ENCODE measurements at regions not wholly inside any gene's neighbourhood (a gene's known extent, or its start where the extent isn't known, plus 50 kb on each side); places are given as distances from the start of the nearest gene placed in this dataset.

DNA sequence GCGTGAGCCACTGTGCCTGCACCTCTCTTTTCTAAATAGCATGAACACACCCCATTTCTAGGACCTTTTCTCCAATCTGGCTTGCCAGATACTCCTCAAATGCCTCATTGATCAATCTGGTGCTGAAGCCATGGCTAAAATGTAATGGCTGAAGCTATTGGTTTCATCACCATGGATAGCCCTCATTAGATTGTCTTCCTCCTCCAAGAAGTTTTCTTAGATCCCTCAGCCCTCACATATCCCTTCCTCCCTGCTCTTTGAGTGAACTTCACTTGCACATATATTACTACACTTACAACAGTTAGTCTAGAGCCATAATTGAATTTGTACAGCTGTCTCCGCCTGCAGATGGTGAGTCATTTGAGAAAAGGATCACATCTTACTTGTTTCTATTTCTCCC is 77.9 kb upstream of the TOX3 start:
- TF ChIP-seq CTCF (IDR thresholded peaks at IDR 0.05; ENCODE audit: low read depth, low read length): no peak
- H3K4me1 ChIP-seq (ENCODE audit: low read depth): no peaks in the 10 kb centered on the region
- H3K4me3 ChIP-seq: no peak overlapping the region
- H3K9me3 ChIP-seq (ENCODE audit: low read depth): no peaks in the 10 kb centered on the region
- no peaks in the 10 kb centered on the region for H3K36me3 ChIP-seq
- no peak for DNase-seq (ENCODE audit: low read depth in 1 of 2, low spot score in 1 of 2)
- peaks cover 48% of the 10 kb centered on the region for H3K27me3 ChIP-seq
- H3K27ac ChIP-seq: no peak overlapping the region

DNA sequence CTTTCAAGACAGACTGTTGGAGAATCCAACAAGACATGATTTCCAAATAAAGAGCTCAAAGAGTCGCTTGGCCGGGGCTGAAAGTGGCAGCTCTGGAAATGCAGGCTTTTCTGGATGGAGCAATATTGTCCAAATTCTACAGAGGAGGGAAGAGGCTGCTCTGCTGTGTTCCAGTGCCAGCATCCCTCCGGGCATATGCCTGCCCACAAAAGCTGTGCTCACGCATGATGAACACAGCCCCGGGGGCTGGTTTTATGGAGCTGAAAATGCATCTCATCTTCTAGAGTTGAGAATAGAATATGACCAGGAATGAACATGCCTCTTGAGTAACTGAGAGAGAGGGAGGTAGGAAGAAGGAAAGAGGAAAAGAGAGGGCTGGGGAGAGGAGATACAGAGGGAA is 74.7 kb upstream of the TOX3 start:
- Histone ChIP-seq H3K4me3 (no peak overlapping the region), H3K27me3 (peaks cover 47% of the 10 kb centered on the region), H3K9me3 (ENCODE audit: low read depth) (no peaks in the 10 kb centered on the region), H3K27ac (no peak overlapping the region), H3K36me3 (no peaks in the 10 kb centered on the region), H3K4me1 (ENCODE audit: low read depth) (no peaks in the 10 kb centered on the region)
- TF ChIP-seq CTCF (IDR thresholded peaks at IDR 0.05; ENCODE audit: low read depth, low read length): no peak
- DNase-seq (ENCODE audit: low read depth in 1 of 2, low spot score in 1 of 2): no peak

DNA sequence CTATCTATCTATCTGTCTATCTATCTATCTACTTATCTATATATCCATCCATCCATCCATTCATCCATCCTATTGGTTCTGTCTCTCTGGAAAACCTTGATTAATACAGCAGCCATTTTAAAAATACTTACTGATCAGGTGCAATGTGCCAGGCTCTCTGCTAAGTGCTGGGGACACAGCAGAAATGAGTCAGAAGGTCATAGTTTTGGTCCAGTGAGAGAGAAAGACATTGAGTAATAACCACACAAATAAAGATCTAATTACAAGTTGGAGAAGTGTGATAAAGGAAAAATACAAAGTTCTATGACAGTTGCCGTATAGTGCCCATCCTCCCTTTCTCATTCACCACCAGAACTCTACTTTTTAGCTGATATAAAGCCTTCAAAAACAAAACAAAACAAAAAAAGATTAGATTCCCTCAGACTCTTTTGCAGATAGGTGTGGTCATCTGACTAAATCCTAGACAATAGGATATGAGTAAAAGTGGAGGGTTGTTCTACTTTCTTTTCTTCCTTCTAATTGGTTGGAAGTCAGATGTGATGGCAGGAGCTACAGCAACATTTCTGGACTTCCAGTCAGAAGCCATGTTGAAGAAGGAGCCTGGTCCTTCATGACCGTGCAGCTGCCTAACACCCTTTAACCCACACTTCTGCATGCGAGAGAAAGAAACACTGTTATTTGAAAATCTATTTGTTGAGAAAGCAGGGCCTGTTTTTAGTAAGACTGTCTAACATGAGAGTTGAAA is 72.0 kb upstream of the TOX3 start:
- Histone ChIP-seq H3K4me3 (no peak overlapping the region), H3K27ac (no peak overlapping the region), H3K36me3 (no peaks in the 10 kb centered on the region), H3K27me3 (peaks cover 25% of the 10 kb centered on the region), H3K9me3 (ENCODE audit: low read depth) (no peaks in the 10 kb centered on the region), H3K4me1 (ENCODE audit: low read depth) (no peaks in the 10 kb centered on the region)
- no peak for DNase-seq (ENCODE audit: low read depth in 1 of 2, low spot score in 1 of 2)
- TF ChIP-seq CTCF (IDR thresholded peaks at IDR 0.05; ENCODE audit: low read depth, low read length): no peak

DNA sequence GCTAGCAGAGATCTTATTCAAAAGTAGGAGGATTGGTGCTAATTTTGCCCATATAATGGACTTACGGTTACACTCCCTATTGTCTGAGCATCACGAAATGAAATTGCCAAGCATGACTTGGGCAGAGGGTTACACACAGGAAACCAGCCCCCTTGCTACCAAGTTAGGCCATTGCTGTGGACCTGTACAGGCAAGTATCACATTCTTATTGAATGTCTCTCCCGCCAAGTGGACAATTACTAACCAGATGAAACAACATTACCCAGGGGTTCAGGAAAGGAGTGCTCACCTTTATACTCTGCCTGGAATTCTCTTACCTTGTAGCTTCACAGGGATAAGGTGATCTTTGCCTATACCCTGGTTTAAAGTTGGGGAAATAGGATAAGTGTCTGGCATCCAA is 70.6 kb upstream of the TOX3 start:
- no peaks in the 10 kb centered on the region for H3K36me3 ChIP-seq
- H3K27ac ChIP-seq: no peak overlapping the region
- no peaks in the 10 kb centered on the region for H3K9me3 ChIP-seq (ENCODE audit: low read depth)
- H3K4me1 ChIP-seq (ENCODE audit: low read depth): no peaks in the 10 kb centered on the region
- peaks cover 12% of the 10 kb centered on the region for H3K27me3 ChIP-seq
- H3K4me3 ChIP-seq: no peak overlapping the region
- no peak for DNase-seq (ENCODE audit: low read depth in 1 of 2, low spot score in 1 of 2)
- no peak for TF ChIP-seq CTCF (IDR thresholded peaks at IDR 0.05; ENCODE audit: low read depth, low read length)

GRCh38 chr16:52613508-52613907 is 66.6 kb upstream of the TOX3 start:
- Histone ChIP-seq H3K36me3 (no peaks in the 10 kb centered on the region), H3K27ac (no peak overlapping the region), H3K9me3 (ENCODE audit: low read depth) (no peaks in the 10 kb centered on the region), H3K27me3 (no peaks in the 10 kb centered on the region), H3K4me3 (no peak overlapping the region), H3K4me1 (ENCODE audit: low read depth) (no peaks in the 10 kb centered on the region)
- TF ChIP-seq CTCF (IDR thresholded peaks at IDR 0.05; ENCODE audit: low read depth, low read length): no peak
- no peak for DNase-seq (ENCODE audit: low read depth in 1 of 2, low spot score in 1 of 2)

All from cardiac muscle cell (in vitro differentiated cells and primary cell).